ENCODE measurements at regions not wholly inside any gene's neighbourhood (a gene's known extent, or its start where the extent isn't known, plus 50 kb on each side); places are given as distances from the start of the nearest gene placed in this dataset.

- intact Hi-C loops (cut with DNase I; ENCODE audit: low total_unique reads): no loop called here
- Histone ChIP-seq H3K9me3 (no peaks in the 10 kb centered on the region), H3K36me3 (no peaks in the 10 kb centered on the region), H3K27ac (no peak overlapping the region), H3K4me3 (no peak overlapping the region), H3K27me3 (peaks cover 0 to 3% of the 10 kb centered on the region in 2 donors), H3K4me1 (no peaks in the 10 kb centered on the region)
- TF ChIP-seq CTCF (IDR thresholded peaks at IDR 0.05): no peak
- DNase-seq: no peak
These were observed 197.9 kb upstream of the FOXQ1 start for GRCh38 chr6:1113916-1114540.

- no peak for DNase-seq
- Histone ChIP-seq H3K36me3 (no peaks in the 10 kb centered on the region), H3K9me3 (no peaks in the 10 kb centered on the region), H3K27me3 (peaks cover 0 to 6% of the 10 kb centered on the region in 2 donors), H3K4me3 (no peak overlapping the region), H3K27ac (no peak overlapping the region), H3K4me1 (no peaks in the 10 kb centered on the region)
- intact Hi-C loops (cut with DNase I; ENCODE audit: low total_unique reads): no loop called here
- TF ChIP-seq CTCF (IDR thresholded peaks at IDR 0.05): no peak
These were observed 200.5 kb upstream of the FOXQ1 start for GRCh38 chr6:1111361-1111760.

- no peaks in the 10 kb centered on the region for H3K4me1 ChIP-seq
- TF ChIP-seq CTCF (IDR thresholded peaks at IDR 0.05): no peak
- no peak overlapping the region for H3K27ac ChIP-seq
- no peaks in the 10 kb centered on the region for H3K9me3 ChIP-seq
- intact Hi-C loops (cut with DNase I; ENCODE audit: low total_unique reads): no loop called here
- H3K4me3 ChIP-seq: no peak overlapping the region
- no peak for DNase-seq
- H3K36me3 ChIP-seq: no peaks in the 10 kb centered on the region
- H3K27me3 ChIP-seq: peaks cover 0 to 6% of the 10 kb centered on the region in 2 donors
These were observed 201.0 kb upstream of the FOXQ1 start for GRCh38 chr6:1110941-1111349.

- intact Hi-C loops (cut with DNase I; ENCODE audit: low total_unique reads): no loop called here
- Histone ChIP-seq H3K9me3 (no peaks in the 10 kb centered on the region), H3K27me3 (peaks cover 0 to 6% of the 10 kb centered on the region in 2 donors), H3K4me1 (no peaks in the 10 kb centered on the region), H3K27ac (no peak overlapping the region), H3K36me3 (no peaks in the 10 kb centered on the region), H3K4me3 (no peak overlapping the region)
- DNase-seq: no peak
- TF ChIP-seq CTCF (IDR thresholded peaks at IDR 0.05): no peak
These were observed 201.7 kb upstream of the FOXQ1 start for GRCh38 chr6:1110164-1110563.

GRCh38 chr6:1109134-1109533, 202.8 kb upstream of the FOXQ1 start:
- H3K4me1 ChIP-seq: no peaks in the 10 kb centered on the region
- intact Hi-C loops (cut with DNase I; ENCODE audit: low total_unique reads): no loop called here

More at GRCh38 chr6:1109134-1109533, 202.8 kb upstream of the FOXQ1 start:
- no peak for TF ChIP-seq CTCF (IDR thresholded peaks at IDR 0.05)
- Histone ChIP-seq H3K27me3 (peaks cover 0 to 10% of the 10 kb centered on the region in 2 donors), H3K27ac (no peak overlapping the region), H3K9me3 (no peaks in the 10 kb centered on the region), H3K36me3 (no peaks in the 10 kb centered on the region), H3K4me3 (no peak overlapping the region)
- DNase-seq: no peak
